NCI-H1436 (cell line): ENCODE measurements at regions not wholly inside any gene's neighbourhood (a gene's known extent, or its start where the extent isn't known, plus 50 kb on each side); places are given as distances from the start of the nearest gene placed in this dataset.
"Not testable (repeated sequence)": the region's sequence is repeated elsewhere in the genome, so short reads cannot be mapped to it uniquely, and the experiment has no call there.

ENCODE experiments used
- DNase-seq: peaks from one replicate; lab custom pipeline; 2025; lab: John Stamatoyannopoulos, UW

DNA sequence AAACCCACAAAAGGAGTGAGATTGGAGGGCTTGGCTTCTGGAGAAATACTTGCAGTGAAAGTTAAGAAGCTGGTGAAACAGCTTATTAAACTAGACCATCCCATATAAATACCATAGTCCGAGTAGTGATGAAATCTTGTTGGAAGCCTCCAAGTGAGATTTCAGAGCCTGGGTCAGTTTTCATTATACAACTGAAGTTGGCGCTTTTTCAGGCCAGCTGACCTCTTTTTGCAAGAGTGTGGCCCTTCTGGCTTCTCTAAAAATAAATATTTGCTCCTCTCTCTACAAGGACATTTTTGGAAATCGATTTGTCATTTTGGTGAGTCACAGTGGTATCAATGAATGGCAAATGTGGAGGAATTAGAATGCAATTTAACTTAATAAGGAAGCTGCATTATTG, 51.2 kb upstream of the THRB start:
- DNase-seq = no peak

- no peak for DNase-seq
These were observed 53.6 kb upstream of the THRB start for GRCh38 chr3:24548278-24548677.

DNA sequence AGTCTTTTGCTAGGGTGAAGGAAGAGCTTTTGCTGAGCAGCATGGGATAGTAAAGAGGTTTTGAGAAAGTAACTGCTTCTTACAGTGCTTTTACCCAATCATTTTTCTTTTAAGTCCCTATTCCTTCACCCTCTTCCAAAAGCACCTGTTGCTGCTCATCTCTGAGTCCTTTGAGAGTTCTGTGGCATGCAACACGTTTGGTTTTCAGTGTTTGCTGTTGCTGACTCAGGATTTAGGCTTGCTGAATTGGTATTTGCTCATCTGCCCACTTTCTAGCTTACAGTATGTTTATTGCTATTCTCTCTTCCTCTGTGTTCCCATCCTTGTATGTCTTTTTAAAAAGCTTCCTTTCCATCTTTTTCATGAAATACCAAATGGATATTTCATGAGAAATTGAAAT, 55.9 kb upstream of the THRB start:
- DNase-seq = no peak

- DNase-seq = no peak
These were observed 57.0 kb upstream of the THRB start for GRCh38 chr3:24551626-24552025.

- no peak for DNase-seq
These were observed 68.2 kb upstream of the THRB start for GRCh38 chr3:24562895-24563294.

DNA sequence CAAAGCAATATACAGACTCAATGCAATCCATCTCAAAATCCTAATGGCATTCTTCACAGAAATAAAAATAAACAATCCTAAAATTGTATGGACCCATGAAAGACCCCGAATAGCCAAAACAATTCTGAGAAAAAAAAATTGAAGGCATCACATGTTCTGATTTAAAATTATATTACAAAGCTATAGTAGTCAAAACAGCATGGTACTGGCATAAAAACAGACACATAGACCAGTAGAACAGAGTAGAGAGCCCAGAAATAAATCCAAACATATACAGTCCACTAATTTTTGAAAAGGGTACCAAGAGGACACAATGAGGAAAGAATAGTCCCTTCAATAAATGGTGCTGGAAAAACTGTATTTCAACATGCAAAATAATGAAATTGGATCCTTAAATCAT, 70.4 kb upstream of the THRB start:
- no peak for DNase-seq

DNA sequence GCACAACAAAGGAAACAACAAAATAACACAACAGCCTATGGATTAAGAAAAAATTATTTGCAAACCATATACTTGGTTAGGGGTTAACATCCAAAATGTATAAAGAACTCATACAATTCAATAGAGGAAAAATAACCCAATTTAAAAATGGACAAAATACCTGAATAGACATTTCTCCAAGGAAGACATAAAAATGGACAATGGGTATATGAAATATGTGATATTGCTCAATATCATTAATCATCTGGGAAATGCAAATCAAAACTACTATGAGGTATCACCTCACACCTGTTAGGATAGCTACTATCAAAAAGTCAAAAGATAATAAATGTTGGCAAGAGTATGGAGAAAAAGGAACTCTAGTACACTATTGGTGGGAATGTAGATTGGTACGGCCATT, 71.0 kb upstream of the THRB start:
- no peak for DNase-seq

GRCh38 chr3:24566927-24567326, 72.3 kb upstream of the THRB start:
- DNase-seq = no peak

- DNase-seq = not testable (repeated sequence)
These were observed 77.8 kb upstream of the THRB start for GRCh38 chr3:24572409-24572808.

DNA sequence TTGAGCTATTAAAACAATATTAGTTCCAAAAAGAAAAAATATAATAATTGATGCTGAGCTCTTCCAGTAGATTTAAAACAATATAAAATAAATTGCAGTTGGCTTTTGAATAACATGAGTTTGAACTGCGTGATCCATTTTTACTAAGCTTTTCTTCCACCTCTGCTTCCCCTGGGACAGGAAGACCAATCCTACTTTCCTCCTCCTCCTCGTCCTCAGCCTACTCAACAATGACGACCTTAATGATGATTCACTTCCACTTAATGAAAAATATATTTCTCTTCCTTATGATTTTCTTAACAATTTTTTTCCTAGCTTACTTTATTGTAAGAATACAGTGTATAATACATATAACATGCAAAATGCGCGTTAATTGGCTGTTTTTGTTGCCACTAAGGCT, 78.9 kb upstream of the THRB start:
- DNase-seq = no peak

GRCh38 chr3:24578324-24578723, 83.7 kb upstream of the THRB start:
- DNase-seq = no peak

DNA sequence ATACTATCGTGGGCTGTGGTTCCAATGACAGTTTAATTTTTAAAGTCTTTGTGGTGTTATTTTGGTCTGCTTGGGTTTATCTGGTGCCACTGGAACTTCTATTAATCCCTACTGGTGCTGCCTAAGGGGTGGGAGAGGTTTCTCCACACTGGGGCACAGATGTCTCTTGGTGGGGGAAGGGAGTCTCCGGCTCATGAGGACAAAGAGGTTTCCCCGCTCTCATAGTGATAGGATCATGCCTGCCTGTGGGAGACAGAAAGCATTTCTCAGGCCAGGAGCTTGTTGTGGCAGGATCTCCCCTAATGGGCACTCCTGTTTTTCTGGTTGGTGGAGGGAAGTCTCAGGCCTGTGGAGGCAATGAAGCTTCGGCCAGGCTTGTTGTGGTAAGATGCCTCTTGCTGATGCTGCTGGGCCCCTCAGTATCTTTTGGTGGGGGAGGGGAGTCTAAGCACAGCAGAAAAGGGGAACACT, 84.3 kb upstream of the THRB start:
- no peak for DNase-seq

DNA sequence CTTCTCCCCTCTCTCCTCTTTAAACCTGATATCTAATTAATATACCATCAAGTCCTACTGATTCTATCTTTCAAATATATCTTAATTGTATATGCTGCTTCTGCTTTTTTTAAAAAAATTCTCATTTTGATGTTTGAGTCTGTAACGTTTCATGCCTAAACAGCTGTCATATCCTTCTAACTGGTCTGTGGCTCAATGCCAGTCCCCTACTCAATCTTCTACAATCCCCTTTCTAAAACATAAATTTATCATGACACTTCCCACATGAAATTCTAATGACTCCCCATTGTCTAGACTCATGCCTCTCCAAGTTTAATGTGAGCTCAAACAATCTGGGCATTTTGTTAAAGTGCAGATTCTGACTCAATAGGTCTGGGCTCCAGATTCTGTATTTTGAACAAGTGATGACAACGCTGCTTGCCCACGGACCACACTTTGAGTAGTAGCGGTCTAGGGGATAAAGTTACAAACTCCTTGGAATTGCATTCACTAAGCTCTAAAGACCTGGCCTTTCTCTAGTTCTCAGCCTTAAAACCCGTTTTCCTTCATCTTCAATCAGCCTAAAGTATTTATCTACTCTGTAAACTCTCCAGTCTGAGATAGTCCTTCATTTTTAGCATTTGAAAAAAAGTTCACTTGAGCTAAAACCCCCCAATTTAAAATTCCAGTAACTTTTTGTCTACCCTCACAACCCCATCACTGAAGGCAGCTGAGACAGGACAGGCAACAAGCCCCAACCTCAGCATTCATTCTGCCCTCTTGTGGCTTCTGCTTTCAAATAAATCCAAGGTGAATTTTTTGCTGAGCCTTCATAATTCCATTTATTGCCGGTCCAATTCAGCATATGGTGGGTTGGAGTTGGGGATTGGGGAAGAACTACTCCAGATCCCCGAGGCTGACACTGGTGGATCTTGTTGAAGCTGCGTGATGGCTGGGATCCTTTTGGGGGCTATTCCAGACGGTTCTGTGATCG, 88.1 kb upstream of the THRB start:
- no peak for DNase-seq

- no peak for DNase-seq
These were observed 92.3 kb upstream of the THRB start for GRCh38 chr3:24586920-24587319.

GRCh38 chr3:24588629-24589512, 94.2 kb upstream of the THRB start:
- no peak for DNase-seq

GRCh38 chr3:24589513-24589851, 94.8 kb upstream of the THRB start:
- no peak for DNase-seq

- DNase-seq = no peak
These were observed 95.6 kb upstream of the THRB start for GRCh38 chr3:24589931-24590880.

DNA sequence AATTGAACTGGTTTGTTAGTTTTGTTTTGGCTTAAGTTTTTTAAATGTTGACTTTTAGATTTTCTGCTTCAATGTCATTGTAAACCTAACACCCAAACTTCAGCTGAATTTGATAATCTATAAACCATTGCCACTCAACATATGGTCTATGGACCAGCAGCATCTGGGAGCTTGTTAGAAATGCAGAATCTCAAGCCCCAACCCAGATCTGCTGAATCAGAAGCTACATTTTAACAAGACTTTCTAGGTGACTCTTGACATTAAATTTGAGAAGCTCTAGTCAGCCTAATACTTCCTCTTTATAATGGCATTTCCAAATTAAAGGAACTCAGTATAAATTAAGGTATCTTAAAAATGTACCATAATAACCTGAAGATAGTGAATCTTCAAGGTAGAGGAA, 96.5 kb upstream of the THRB start:
- DNase-seq = no peak

DNA sequence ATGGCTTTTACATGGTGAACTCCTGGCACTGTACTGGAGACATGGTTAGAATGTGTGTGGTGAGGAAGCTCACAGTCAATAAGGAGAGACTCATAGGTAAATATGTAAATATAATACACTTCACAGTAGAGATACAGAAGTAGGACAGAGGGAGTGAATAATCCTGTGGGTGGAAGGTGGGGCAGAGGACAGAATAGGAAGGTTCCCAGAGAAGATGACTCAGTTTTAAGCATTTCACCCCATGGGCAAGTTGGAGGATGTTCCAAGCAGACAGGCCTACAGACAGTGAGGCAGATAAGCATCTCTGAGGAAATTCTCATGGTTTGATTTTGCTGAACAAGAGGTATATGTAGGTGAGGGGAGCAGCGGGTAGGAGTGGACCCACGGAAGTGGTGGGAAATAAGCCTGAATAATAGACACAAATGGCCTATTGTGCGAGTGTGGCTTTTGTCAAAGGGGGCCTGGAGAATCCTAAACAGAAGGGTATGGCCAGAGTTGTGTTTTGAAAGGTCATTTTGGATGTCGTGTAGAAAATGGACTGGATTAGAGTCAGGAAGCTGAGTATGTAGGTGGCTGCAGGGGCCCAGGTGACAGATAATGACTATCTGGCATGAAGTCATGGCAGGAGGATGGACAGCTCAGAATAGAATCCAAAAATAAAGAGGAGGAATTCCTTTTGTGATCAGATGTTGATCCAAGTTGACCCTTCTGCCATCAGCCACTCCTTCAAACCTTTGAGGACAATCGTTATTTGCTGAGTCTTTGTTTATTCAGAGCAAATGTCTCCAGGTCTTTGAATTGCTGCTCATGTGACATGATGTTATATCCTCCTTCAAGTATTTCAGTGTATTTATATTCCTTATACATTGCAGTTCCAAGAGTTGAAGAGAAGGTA, 97.3 kb upstream of the THRB start:
- no peak for DNase-seq

DNA sequence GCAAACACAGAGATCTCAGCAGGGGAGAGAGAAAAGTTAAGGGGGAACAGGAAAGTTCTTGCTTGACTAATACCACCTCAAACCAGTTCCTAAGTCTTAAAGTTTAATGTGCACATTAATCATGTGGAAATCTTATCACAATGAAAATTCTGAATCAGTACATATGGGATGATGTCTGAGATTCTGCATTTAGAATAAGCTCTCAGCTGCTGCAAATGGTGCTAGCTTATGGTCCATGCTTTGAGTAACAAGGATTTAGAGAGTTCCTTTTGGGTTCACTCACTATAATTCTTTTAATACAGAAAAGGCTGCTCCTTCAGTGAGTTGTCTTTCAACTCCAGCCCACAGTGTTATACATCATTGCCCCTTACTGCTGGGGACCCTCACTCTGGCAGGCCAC, 99.5 kb upstream of the THRB start:
- DNase-seq = no peak

GRCh38 chr3:24595796-24596195, 101.1 kb upstream of the THRB start:
- no peak for DNase-seq
